GM20431 (cell line): ENCODE measurements at regions not wholly inside any gene's neighbourhood (a gene's known extent, or its start where the extent isn't known, plus 50 kb on each side); places are given as distances from the start of the nearest gene placed in this dataset.
"Not testable (repeated sequence)": the region's sequence is repeated elsewhere in the genome, so short reads cannot be mapped to it uniquely, and the experiment has no call there.

Experiments used
- in situ Hi-C: fragments of 300-500 bp; cut with MseI, MboI; formaldehyde crosslinking; loops from one replicate; pipeline ENCODE4 v1.15.0; 2020; ENCODE audit warnings: low sequenced_read_pairs; ENCODE audit not compliant: unreplicated experiment

GRCh38 chr2:208784774-208785173 lies 378.2 kb downstream of the PTH2R start:
- in situ Hi-C loops: not testable (repeated sequence)

- in situ Hi-C loops: no loop called here
Measured at GRCh38 chr2:208791257-208791656, 384.7 kb downstream of the PTH2R start.

- in situ Hi-C loops: no loop called here
Measured at GRCh38 chr2:208792766-208793165, 386.2 kb downstream of the PTH2R start.

GRCh38 chr2:208793434-208793833 lies 386.8 kb downstream of the PTH2R start:
- in situ Hi-C loops: no loop called here

GRCh38 chr2:208794288-208794975 lies 387.8 kb downstream of the PTH2R start:
- in situ Hi-C loops: no loop called here

GRCh38 chr2:208798698-208799097 lies 392.1 kb downstream of the PTH2R start:
- in situ Hi-C loops: no loop called here

GRCh38 chr2:208799397-208799796 lies 392.8 kb downstream of the PTH2R start:
- in situ Hi-C loops: no loop called here

- in situ Hi-C loops: not testable (repeated sequence)
Measured at GRCh38 chr2:208800887-208801286, 394.3 kb downstream of the PTH2R start.

GRCh38 chr2:208807756-208808155 lies 401.2 kb downstream of the PTH2R start:
- in situ Hi-C loops: no loop called here

GRCh38 chr2:208811885-208812284 lies 405.3 kb downstream of the PTH2R start:
- in situ Hi-C loops: not testable (repeated sequence)

- in situ Hi-C loops: no loop called here
Measured at GRCh38 chr2:208819190-208819589, 412.6 kb downstream of the PTH2R start.

GRCh38 chr2:208820014-208820688 lies 413.6 kb downstream of the PTH2R start:
- in situ Hi-C loops: no loop called here

GRCh38 chr2:208827109-208827508 lies 420.5 kb downstream of the PTH2R start:
- in situ Hi-C loops: no loop called here

- in situ Hi-C loops: no loop called here
Measured at GRCh38 chr2:208827549-208828221, 421.1 kb downstream of the PTH2R start.

- in situ Hi-C loops: no loop called here
Measured at GRCh38 chr2:208830203-208830602, 423.6 kb downstream of the PTH2R start.

GRCh38 chr2:208847651-208848050 lies 441.1 kb downstream of the PTH2R start:
- in situ Hi-C loops: no loop called here

GRCh38 chr2:208854717-208855116 lies 448.1 kb downstream of the PTH2R start:
- in situ Hi-C loops: no loop called here

GRCh38 chr2:208867374-208867773 lies 460.8 kb downstream of the PTH2R start:
- in situ Hi-C loops: no loop called here

- in situ Hi-C loops: no loop called here
Measured at GRCh38 chr2:208872591-208872990, 466.0 kb downstream of the PTH2R start.

GRCh38 chr2:208879666-208880065 lies 473.1 kb downstream of the PTH2R start:
- in situ Hi-C loops: no loop called here

- in situ Hi-C loops: no loop called here
Measured at GRCh38 chr2:208880171-208880570, 473.6 kb downstream of the PTH2R start.
